ENCODE measurements at regions not wholly inside any gene's neighbourhood (a gene's known extent, or its start where the extent isn't known, plus 50 kb on each side); places are given as distances from the start of the nearest gene placed in this dataset.

DNA sequence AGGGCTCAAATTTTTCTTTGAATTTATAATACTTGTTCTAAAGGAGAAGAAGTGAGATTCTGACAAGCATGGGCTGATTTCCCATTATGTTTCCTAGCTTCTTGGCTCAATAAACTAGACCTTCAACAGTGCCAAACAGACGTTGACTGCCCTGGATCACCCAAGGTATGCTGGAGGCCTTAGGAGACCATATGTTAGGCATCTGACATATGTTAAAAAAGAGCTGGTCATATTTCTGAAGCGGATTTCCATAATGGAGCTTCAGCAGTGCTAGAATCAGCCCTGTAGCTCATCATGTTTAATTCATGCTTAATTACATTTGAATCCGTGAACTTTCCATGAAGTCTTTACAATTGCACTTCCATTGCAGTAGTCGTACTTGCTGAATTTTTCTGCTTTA lies 653.3 kb downstream of the DIAPH3 start:
- ATAC-seq = no peak
- H3K36me3 Mint-ChIP-seq = peaks cover 3% of the 10 kb centered on the region; the same call in 1 of the 2 replicates
- H3K4me1 Mint-ChIP-seq = peaks cover 4% of the 10 kb centered on the region; the same call in 1 of the 2 replicates
- TF ChIP-seq TP53 (CRISPR knock-in tag; IDR thresholded peaks at IDR 0.05) = no peak
- no peak for TF ChIP-seq IRF2 (CRISPR knock-in tag; IDR thresholded peaks at IDR 0.05; ENCODE audit: borderline replicate concordance, low read depth)
- no peak for TF ChIP-seq FOXP4 (CRISPR knock-in tag; IDR thresholded peaks at IDR 0.05)
- TF ChIP-seq, protein P1, sequence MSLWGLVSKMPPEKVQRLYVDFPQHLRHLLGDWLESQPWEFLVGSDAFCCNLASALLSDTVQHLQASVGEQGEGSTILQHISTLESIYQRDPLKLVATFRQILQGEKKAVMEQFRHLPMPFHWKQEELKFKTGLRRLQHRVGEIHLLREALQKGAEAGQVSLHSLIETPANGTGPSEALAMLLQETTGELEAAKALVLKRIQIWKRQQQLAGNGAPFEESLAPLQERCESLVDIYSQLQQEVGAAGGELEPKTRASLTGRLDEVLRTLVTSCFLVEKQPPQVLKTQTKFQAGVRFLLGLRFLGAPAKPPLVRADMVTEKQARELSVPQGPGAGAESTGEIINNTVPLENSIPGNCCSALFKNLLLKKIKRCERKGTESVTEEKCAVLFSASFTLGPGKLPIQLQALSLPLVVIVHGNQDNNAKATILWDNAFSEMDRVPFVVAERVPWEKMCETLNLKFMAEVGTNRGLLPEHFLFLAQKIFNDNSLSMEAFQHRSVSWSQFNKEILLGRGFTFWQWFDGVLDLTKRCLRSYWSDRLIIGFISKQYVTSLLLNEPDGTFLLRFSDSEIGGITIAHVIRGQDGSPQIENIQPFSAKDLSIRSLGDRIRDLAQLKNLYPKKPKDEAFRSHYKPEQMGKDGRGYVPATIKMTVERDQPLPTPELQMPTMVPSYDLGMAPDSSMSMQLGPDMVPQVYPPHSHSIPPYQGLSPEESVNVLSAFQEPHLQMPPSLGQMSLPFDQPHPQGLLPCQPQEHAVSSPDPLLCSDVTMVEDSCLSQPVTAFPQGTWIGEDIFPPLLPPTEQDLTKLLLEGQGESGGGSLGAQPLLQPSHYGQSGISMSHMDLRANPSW (CRISPR knock-in tag; conservative IDR thresholded peaks at IDR 0.05; ENCODE audit: low read depth) = no peak
- no peak for TF ChIP-seq CREM (CRISPR knock-in tag; IDR thresholded peaks at IDR 0.05)
- TF ChIP-seq RELA (CRISPR knock-in tag; IDR thresholded peaks at IDR 0.05; ENCODE audit: borderline replicate concordance) = no peak
- POLR2A ChIA-PET = no interaction called here
- no peaks in the 10 kb centered on the region for H3K9me3 Mint-ChIP-seq
- DNase-seq (ENCODE audit: low spot score) = no peak
- H3K27me3 Mint-ChIP-seq (ENCODE audit: low read depth) = no peaks in the 10 kb centered on the region
- H3K4me3 Mint-ChIP-seq = no peak overlapping the region
- CTCF ChIA-PET = no interaction called here
- no peak overlapping the region for H3K27ac Mint-ChIP-seq

DNA sequence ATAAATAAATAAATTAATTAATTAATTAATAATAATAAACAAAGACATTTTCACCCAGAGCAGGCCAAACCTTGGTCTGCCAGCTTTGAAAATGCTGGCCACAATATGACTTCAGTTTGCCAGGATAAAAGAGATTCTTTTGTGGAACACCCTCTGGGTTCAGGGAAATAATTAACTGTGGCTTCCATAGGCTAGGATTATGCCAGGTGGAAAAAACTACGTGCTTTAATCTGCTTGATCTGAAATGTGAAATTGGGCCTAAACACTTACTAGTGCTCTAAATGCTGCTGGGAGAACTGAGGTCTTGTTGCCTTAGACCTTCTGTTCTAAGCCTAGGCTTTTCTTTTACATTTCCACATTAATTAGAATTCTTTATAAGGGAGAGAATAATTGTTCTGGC lies 650.0 kb downstream of the DIAPH3 start:
- peaks cover 3% of the 10 kb centered on the region; the same call in 1 of the 2 replicates for H3K36me3 Mint-ChIP-seq
- CTCF ChIA-PET = no interaction called here
- TF ChIP-seq, protein P2, sequence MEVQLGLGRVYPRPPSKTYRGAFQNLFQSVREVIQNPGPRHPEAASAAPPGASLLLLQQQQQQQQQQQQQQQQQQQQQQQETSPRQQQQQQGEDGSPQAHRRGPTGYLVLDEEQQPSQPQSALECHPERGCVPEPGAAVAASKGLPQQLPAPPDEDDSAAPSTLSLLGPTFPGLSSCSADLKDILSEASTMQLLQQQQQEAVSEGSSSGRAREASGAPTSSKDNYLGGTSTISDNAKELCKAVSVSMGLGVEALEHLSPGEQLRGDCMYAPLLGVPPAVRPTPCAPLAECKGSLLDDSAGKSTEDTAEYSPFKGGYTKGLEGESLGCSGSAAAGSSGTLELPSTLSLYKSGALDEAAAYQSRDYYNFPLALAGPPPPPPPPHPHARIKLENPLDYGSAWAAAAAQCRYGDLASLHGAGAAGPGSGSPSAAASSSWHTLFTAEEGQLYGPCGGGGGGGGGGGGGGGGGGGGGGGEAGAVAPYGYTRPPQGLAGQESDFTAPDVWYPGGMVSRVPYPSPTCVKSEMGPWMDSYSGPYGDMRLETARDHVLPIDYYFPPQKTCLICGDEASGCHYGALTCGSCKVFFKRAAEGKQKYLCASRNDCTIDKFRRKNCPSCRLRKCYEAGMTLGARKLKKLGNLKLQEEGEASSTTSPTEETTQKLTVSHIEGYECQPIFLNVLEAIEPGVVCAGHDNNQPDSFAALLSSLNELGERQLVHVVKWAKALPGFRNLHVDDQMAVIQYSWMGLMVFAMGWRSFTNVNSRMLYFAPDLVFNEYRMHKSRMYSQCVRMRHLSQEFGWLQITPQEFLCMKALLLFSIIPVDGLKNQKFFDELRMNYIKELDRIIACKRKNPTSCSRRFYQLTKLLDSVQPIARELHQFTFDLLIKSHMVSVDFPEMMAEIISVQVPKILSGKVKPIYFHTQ (CRISPR knock-in tag; IDR thresholded peaks at IDR 0.05) = no peak
- no peak for TF ChIP-seq ZNF317 (CRISPR knock-in tag; IDR thresholded peaks at IDR 0.05; ENCODE audit: borderline replicate concordance, low read depth)
- TF ChIP-seq TCF7 (CRISPR knock-in tag; IDR thresholded peaks at IDR 0.05; ENCODE audit: low read depth) = no peak
- TF ChIP-seq RELA (CRISPR knock-in tag; IDR thresholded peaks at IDR 0.05; ENCODE audit: borderline replicate concordance) = no peak
- TF ChIP-seq ATF6 (CRISPR knock-in tag; IDR thresholded peaks at IDR 0.05) = no peak
- TF ChIP-seq SOX15 (CRISPR knock-in tag; IDR thresholded peaks at IDR 0.05) = no peak
- TF ChIP-seq, protein P3, sequence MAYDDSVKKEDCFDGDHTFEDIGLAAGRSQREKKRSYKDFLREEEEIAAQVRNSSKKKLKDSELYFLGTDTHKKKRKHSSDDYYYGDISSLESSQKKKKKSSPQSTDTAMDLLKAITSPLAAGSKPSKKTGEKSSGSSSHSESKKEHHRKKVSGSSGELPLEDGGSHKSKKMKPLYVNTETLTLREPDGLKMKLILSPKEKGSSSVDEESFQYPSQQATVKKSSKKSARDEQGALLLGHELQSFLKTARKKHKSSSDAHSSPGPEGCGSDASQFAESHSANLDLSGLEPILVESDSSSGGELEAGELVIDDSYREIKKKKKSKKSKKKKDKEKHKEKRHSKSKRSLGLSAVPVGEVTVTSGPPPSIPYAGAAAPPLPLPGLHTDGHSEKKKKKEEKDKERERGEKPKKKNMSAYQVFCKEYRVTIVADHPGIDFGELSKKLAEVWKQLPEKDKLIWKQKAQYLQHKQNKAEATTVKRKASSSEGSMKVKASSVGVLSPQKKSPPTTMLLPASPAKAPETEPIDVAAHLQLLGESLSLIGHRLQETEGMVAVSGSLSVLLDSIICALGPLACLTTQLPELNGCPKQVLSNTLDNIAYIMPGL (CRISPR knock-in tag; IDR thresholded peaks at IDR 0.05) = no peak
- POLR2A ChIA-PET = no interaction called here
- peaks cover 4% of the 10 kb centered on the region; the same call in 1 of the 2 replicates for H3K4me1 Mint-ChIP-seq
- no peaks in the 10 kb centered on the region for H3K9me3 Mint-ChIP-seq
- no peak for DNase-seq (ENCODE audit: low spot score)
- H3K4me3 Mint-ChIP-seq = no peak overlapping the region
- ATAC-seq = no peak
- H3K27ac Mint-ChIP-seq = no peak overlapping the region
- no peaks in the 10 kb centered on the region for H3K27me3 Mint-ChIP-seq (ENCODE audit: low read depth)

Measured in WTC11 (cell line).